Lower lobe of right lung (tissue), 2 donors: ENCODE measurements at regions not wholly inside any gene's neighbourhood (a gene's known extent, or its start where the extent isn't known, plus 50 kb on each side); places are given as distances from the start of the nearest gene placed in this dataset.
A peak's percentile ranks its signal among the peaks of the same experiment; 100 is the strongest.

ENCODE experiments used
- ATAC-seq, 2 donors: fragments of 200-7000 bp; cut with Tn5 transposase; one replicate each; pipeline ENCODE4 v1.9.1; 2020 to 2022; ENCODE audit warnings: mild to moderate bottlenecking in 2 of 2, moderate library complexity in 2 of 2
- DNase-seq: peaks from one replicate; pipeline ENCODE4 v3.0.0-alpha.2; 2020
- H3K27ac ChIP-seq: fragments of 200-600 bp; one replicate; pipeline ENCODE4 v1.8.0; 2022
- H3K27me3 ChIP-seq: fragments of 200-600 bp; one replicate; pipeline ENCODE4 v1.8.0; 2022; ENCODE audit warnings: low read depth
- H3K36me3 ChIP-seq: fragments of 200-600 bp; one replicate; pipeline ENCODE4 v1.8.0; 2022; ENCODE audit warnings: mild to moderate bottlenecking
- H3K4me1 ChIP-seq: fragments of 200-600 bp; one replicate; pipeline ENCODE4 v1.8.0; 2022
- H3K4me3 ChIP-seq: fragments of 200-600 bp; one replicate; pipeline ENCODE4 v1.8.0; 2022; ENCODE audit warnings: mild to moderate bottlenecking
- H3K9me3 ChIP-seq: fragments of 200-600 bp; one replicate; pipeline ENCODE4 v1.8.0; 2022
- CTCF ChIP-seq: fragments of 200-600 bp; IDR thresholded peaks from one replicate; pipeline ENCODE4 v1.8.0; 2022; ENCODE audit warnings: antibody characterized with exemption, mild to moderate bottlenecking
- intact Hi-C: fragments of 100-400 bp; cut with DNase I; formaldehyde crosslinking; loops from one replicate; pipeline ENCODE4 v1.11.0; 2022
- donor health status: DM: no; HTN: yes; CAD: no; lungs with severe emphysema.

- intact Hi-C loops, result no loop called here
- H3K4me1 ChIP-seq, result no peaks in the 10 kb centered on the region
- H3K27me3 ChIP-seq, result peaks cover 5% of the 10 kb centered on the region
- no peak overlapping the region for H3K4me3 ChIP-seq
- DNase-seq (no peak), ATAC-seq (no peak)
- no peaks in the 10 kb centered on the region for H3K36me3 ChIP-seq
- H3K27ac ChIP-seq, result no peak overlapping the region
- H3K9me3 ChIP-seq, result no peaks in the 10 kb centered on the region
- no peak for TF ChIP-seq CTCF
Measured at GRCh38 chr5:116883875-116884274, 309.3 kb upstream of the SEMA6A start.

DNA sequence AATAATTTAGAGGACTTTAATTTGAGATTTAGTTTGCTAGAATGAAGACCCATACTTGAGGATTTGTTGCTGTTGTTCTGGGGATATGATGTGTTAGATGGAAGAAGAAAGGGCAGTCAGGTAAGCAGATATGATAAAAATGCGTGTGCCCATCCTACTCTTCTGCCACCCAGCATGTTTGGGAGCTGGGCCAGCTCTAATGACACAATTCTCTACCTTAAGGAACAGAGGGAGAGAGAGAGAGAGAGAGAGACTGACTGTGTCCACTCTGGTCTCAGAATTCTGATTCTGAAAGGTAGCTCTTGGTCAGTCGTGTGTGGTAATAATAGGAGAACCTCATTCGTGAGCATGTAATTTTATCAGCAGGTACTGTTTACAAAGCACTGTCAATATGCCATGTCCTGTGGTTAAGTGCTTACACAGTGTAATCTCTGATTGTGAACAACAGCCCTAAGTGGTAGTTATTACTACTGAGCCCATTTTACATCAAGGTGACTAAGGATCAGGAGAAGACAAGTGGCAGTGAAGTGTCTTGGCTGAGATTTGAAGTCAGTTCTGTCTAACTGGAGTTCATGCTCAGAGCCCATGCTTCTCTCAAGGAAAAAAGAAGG is 307.4 kb upstream of the SEMA6A start:
- Histone ChIP-seq H3K9me3 (no peaks in the 10 kb centered on the region), H3K4me3 (no peak overlapping the region), H3K27ac (no peak overlapping the region), H3K4me1 (no peaks in the 10 kb centered on the region), H3K27me3 (peaks cover 5% of the 10 kb centered on the region), H3K36me3 (no peaks in the 10 kb centered on the region)
- TF ChIP-seq CTCF, result no peak
- ATAC-seq (peak; percentile 91 to 92), DNase-seq (no peak)
- intact Hi-C loops, result no loop called here

DNA sequence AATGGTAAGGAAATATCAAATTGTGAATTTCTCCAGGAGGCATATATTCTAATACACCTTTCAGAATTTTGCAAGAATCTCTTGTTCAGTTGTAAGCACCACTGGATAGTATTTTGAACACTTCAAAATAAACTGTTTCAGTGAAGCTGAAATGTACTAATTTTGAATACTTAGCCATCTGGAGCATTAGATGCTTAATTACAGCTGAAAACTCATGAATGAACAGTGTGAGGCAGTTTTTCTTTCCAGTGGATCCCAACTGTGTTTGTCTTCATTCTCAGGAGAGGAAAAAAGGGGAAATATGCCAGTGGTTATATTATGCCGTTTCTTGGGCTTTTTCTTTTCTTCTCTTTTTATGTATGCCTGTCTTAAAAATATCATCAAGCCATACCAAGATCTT is 306.0 kb upstream of the SEMA6A start:
- intact Hi-C loops, result no loop called here
- H3K4me3 ChIP-seq, result no peak overlapping the region
- H3K4me1 ChIP-seq, result no peaks in the 10 kb centered on the region
- H3K27ac ChIP-seq, result no peak overlapping the region
- H3K9me3 ChIP-seq, result no peaks in the 10 kb centered on the region
- no peak for TF ChIP-seq CTCF
- peaks cover 5% of the 10 kb centered on the region for H3K27me3 ChIP-seq
- no peak for DNase-seq
- no peak for ATAC-seq
- H3K36me3 ChIP-seq, result no peaks in the 10 kb centered on the region

GRCh38 chr5:116880150-116880549 is 305.5 kb upstream of the SEMA6A start:
- ATAC-seq (no peak), DNase-seq (no peak)
- Histone ChIP-seq H3K4me1 (no peaks in the 10 kb centered on the region), H3K27ac (no peak overlapping the region), H3K36me3 (no peaks in the 10 kb centered on the region), H3K27me3 (peaks cover 8% of the 10 kb centered on the region), H3K9me3 (no peaks in the 10 kb centered on the region), H3K4me3 (no peak overlapping the region)
- no peak for TF ChIP-seq CTCF
- intact Hi-C loops, result no loop called here

- no peaks in the 10 kb centered on the region for H3K36me3 ChIP-seq
- H3K27me3 ChIP-seq, result peaks cover 10% of the 10 kb centered on the region
- no peak overlapping the region for H3K27ac ChIP-seq
- no peak for TF ChIP-seq CTCF
- H3K4me1 ChIP-seq, result no peaks in the 10 kb centered on the region
- intact Hi-C loops, result no loop called here
- H3K4me3 ChIP-seq, result no peak overlapping the region
- ATAC-seq (no peak), DNase-seq (no peak)
- H3K9me3 ChIP-seq, result no peaks in the 10 kb centered on the region
Measured at GRCh38 chr5:116876240-116876840, 301.7 kb upstream of the SEMA6A start.
